Glomerular endothelial cell (primary cell): ENCODE measurements at regions not wholly inside any gene's neighbourhood (a gene's known extent, or its start where the extent isn't known, plus 50 kb on each side); places are given as distances from the start of the nearest gene placed in this dataset.
"Not testable (repeated sequence)": the region's sequence is repeated elsewhere in the genome, so short reads cannot be mapped to it uniquely, and the experiment has no call there.

Experiments
- DNase-seq: peaks from one replicate; pipeline ENCODE4 v3.0.0-alpha.2; 2011; ENCODE audit warnings: low read depth, low spot score; ENCODE audit errors: extremely low read depth

GRCh38 chr4:132085105-132085504, 1064.0 kb upstream of the PCDH10 start:
- DNase-seq, result no peak

GRCh38 chr4:132094017-132094416, 1055.1 kb upstream of the PCDH10 start:
- no peak for DNase-seq

- DNase-seq, result no peak
These were observed 1052.1 kb upstream of the PCDH10 start for GRCh38 chr4:132097041-132097440.

GRCh38 chr4:132101526-132101925, 1047.6 kb upstream of the PCDH10 start:
- no peak for DNase-seq

- no peak for DNase-seq
These were observed 1040.3 kb upstream of the PCDH10 start for GRCh38 chr4:132108784-132109183.

- DNase-seq, result no peak
These were observed 1034.2 kb upstream of the PCDH10 start for GRCh38 chr4:132114885-132115284.

GRCh38 chr4:132122741-132123140, 1026.4 kb upstream of the PCDH10 start:
- DNase-seq, result not testable (repeated sequence)

GRCh38 chr4:132123870-132124623, 1025.0 kb upstream of the PCDH10 start:
- DNase-seq, result no peak

- DNase-seq, result no peak
These were observed 1024.5 kb upstream of the PCDH10 start for GRCh38 chr4:132124624-132124974.

- DNase-seq, result no peak
These were observed 1024.0 kb upstream of the PCDH10 start for GRCh38 chr4:132125131-132125530.

- no peak for DNase-seq
These were observed 1016.7 kb upstream of the PCDH10 start for GRCh38 chr4:132132433-132132832.

GRCh38 chr4:132169660-132170059, 979.4 kb upstream of the PCDH10 start:
- no peak for DNase-seq

- no peak for DNase-seq
These were observed 969.1 kb upstream of the PCDH10 start for GRCh38 chr4:132180020-132180427.

- DNase-seq, result no peak
These were observed 953.9 kb upstream of the PCDH10 start for GRCh38 chr4:132195176-132195575.

- DNase-seq, result no peak
These were observed 945.5 kb upstream of the PCDH10 start for GRCh38 chr4:132203618-132204017.

- DNase-seq, result no peak
These were observed 934.6 kb upstream of the PCDH10 start for GRCh38 chr4:132214519-132214918.

GRCh38 chr4:132218406-132218805, 930.7 kb upstream of the PCDH10 start:
- no peak for DNase-seq

- DNase-seq, result no peak
These were observed 921.8 kb upstream of the PCDH10 start for GRCh38 chr4:132227151-132227856.

- not testable (repeated sequence) for DNase-seq
These were observed 921.3 kb upstream of the PCDH10 start for GRCh38 chr4:132227857-132228165.

GRCh38 chr4:132228676-132229075, 920.4 kb upstream of the PCDH10 start:
- DNase-seq, result no peak

GRCh38 chr4:132230025-132230424, 919.1 kb upstream of the PCDH10 start:
- DNase-seq, result no peak

GRCh38 chr4:132238697-132239096, 910.4 kb upstream of the PCDH10 start:
- DNase-seq, result no peak

- DNase-seq, result no peak
These were observed 909.0 kb upstream of the PCDH10 start for GRCh38 chr4:132240081-132240480.
